Stomach (tissue), 4 donors: ENCODE measurements at regions not wholly inside any gene's neighbourhood (a gene's known extent, or its start where the extent isn't known, plus 50 kb on each side); places are given as distances from the start of the nearest gene placed in this dataset.

Experiments
- EP300 ChIP-seq: sonication (generic); formaldehyde crosslinking; IDR thresholded peaks from one replicate; pipeline ENCODE4 v1.6.1; 2017; ENCODE audit warnings: antibody characterized with exemption
- POLR2A ChIP-seq, 4 donors: fragments of 450-650 bp; IDR thresholded peaks; one replicate each; pipeline ENCODE4 v1.6.1; 2016; ENCODE audit warnings: antibody characterized with exemption in 4 of 4, control low read depth in 2 of 4, mild to moderate bottlenecking in 1 of 4, moderate library complexity in 1 of 4
- TF ChIP-seq, protein P1 (sequence below), 7 experiments: fragments of 450-650 bp in 4 of 7; fragments of 200-600 bp in 3 of 7; sonication (generic) in 3 of 7; IDR thresholded peaks; one replicate each; pipeline ENCODE4 v1.5.1; 2016 to 2019; ENCODE audit warnings: antibody characterized with exemption in 7 of 7, control low read depth in 2 of 7, mild to moderate bottlenecking in 1 of 7

DNA sequence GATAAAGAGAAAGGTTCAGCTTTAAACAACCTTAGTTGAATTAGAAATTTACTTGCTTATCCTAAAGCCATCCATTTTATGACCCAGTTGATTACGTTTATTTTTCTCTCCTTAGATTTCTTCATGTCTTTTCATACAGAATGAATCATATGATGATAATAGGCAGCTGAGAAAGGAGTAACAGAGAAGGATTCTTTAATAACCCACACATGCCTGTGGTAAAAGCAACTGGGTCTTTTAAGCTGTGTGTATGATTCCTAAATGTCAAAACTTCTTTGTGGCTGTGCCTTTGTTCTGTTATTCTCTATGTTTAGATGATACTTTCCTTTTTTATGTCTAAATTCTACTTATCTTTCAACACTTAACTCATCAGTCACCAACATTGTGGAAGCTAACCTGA lies 626.5 kb downstream of the NCAM2 start:
- TF ChIP-seq, protein P1, sequence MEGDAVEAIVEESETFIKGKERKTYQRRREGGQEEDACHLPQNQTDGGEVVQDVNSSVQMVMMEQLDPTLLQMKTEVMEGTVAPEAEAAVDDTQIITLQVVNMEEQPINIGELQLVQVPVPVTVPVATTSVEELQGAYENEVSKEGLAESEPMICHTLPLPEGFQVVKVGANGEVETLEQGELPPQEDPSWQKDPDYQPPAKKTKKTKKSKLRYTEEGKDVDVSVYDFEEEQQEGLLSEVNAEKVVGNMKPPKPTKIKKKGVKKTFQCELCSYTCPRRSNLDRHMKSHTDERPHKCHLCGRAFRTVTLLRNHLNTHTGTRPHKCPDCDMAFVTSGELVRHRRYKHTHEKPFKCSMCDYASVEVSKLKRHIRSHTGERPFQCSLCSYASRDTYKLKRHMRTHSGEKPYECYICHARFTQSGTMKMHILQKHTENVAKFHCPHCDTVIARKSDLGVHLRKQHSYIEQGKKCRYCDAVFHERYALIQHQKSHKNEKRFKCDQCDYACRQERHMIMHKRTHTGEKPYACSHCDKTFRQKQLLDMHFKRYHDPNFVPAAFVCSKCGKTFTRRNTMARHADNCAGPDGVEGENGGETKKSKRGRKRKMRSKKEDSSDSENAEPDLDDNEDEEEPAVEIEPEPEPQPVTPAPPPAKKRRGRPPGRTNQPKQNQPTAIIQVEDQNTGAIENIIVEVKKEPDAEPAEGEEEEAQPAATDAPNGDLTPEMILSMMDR (IDR thresholded peaks at IDR 0.05), result no peak
- TF ChIP-seq EP300 (no peak), POLR2A (IDR thresholded peaks at IDR 0.05) (no peak)
